ENCODE measurements at regions not wholly inside any gene's neighbourhood (a gene's known extent, or its start where the extent isn't known, plus 50 kb on each side); places are given as distances from the start of the nearest gene placed in this dataset.

DNA sequence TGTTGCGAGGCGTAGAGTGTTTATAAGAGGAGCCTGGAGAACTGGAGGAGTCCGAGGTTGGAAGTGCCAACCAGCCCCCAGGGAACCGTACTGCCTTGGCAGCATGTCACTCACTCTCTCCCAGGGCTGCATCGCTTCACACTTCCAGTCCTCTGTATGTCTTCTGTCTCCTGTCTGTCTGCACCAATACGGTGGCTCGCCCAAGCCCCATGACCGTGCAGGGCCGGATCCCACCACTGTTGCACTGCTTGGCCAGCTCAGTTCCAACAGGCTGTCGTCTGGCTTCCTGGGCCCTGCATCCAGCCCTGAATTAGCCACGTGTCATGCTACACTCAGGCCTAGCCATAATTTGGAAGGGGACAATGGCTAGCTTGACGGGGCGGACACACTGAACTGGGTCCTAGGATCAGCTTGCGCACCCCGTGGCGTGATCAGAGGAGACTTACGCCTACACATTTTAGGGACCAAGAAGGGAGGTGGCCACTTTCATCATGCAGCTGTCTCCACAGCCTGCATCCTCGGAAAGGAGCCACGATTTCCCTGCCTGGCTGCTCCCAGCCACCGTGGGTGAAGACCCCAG lies 147.1 kb downstream of the URI1 start:
- no peak for TF ChIP-seq CTCF (conservative IDR thresholded peaks at IDR 0.05; ENCODE audit: low read depth, low read length)
- TF ChIP-seq SMC3 (IDR thresholded peaks at IDR 0.05; ENCODE audit: low read depth, low read length): no peak
- no peak for TF ChIP-seq POLR2A (IDR thresholded peaks at IDR 0.05; ENCODE audit: low read depth, low read length)
- TF ChIP-seq BHLHE40 (IDR thresholded peaks at IDR 0.05; ENCODE audit: low read depth, low read length): no peak
- no peak for TF ChIP-seq RAD21 (IDR thresholded peaks at IDR 0.05; ENCODE audit: low read length)
- no peak for TF ChIP-seq USF2 (IDR thresholded peaks at IDR 0.05; ENCODE audit: low read depth, low read length)
- no peak for TF ChIP-seq ELK1 (IDR thresholded peaks at IDR 0.05; ENCODE audit: borderline replicate concordance, low read depth, low read length)
- TF ChIP-seq CEBPB (IDR thresholded peaks at IDR 0.05; ENCODE audit: low read depth, low read length): no peak
- no peak for TF ChIP-seq CHD1 (IDR thresholded peaks at IDR 0.05; ENCODE audit: low read depth, low read length)
- no peak for TF ChIP-seq RFX5 (IDR thresholded peaks at IDR 0.05; ENCODE audit: low read depth, low read length)
- no peak for TF ChIP-seq MAFK (IDR thresholded peaks at IDR 0.05; ENCODE audit: low read depth, low read length)
- TF ChIP-seq NFE2L2 (IDR thresholded peaks at IDR 0.05; ENCODE audit: low read depth, low read length): no peak
- no peak for TF ChIP-seq MXI1 (IDR thresholded peaks at IDR 0.05; ENCODE audit: borderline replicate concordance, low read depth, low read length)
- no peak for TF ChIP-seq FOS (IDR thresholded peaks at IDR 0.05; ENCODE audit: low read depth, low read length)

Data from IMR-90 (cell line).